Tibial nerve (tissue), 4 donors: ENCODE measurements at regions not wholly inside any gene's neighbourhood (a gene's known extent, or its start where the extent isn't known, plus 50 kb on each side); places are given as distances from the start of the nearest gene placed in this dataset.

Experiments
- DNase-seq, 2 donors: peaks; one replicate each; pipeline ENCODE4 v3.0.0-alpha.2; 2019; ENCODE audit warnings: low spot score in 2 of 2
- H3K27ac ChIP-seq, 4 donors: fragments of 200-600 bp; sonication (generic) in 3 of 4; one replicate each; pipeline ENCODE4 v1.5.1; 2017 to 2019; ENCODE audit warnings: mild to moderate bottlenecking in 1 of 4
- H3K27me3 ChIP-seq, 2 donors: fragments of 200-600 bp; sonication (generic) in 1 of 2; one replicate each; pipeline versions ENCODE4 v1.5.1 to v1.6.0; 2017 to 2019
- H3K36me3 ChIP-seq, 3 donors: fragments of 200-600 bp; sonication (generic); one replicate each; pipeline ENCODE4 v1.5.1; 2018 to 2019
- H3K4me1 ChIP-seq, 4 donors: fragments of 200-600 bp; sonication (generic) in 3 of 4; one replicate each; pipeline ENCODE4 v1.5.1; 2017 to 2019
- H3K4me3 ChIP-seq, 4 donors: fragments of 200-600 bp; sonication (generic) in 3 of 4; one replicate each; pipeline ENCODE4 v1.5.1; 2017 to 2019; ENCODE audit warnings: mild to moderate bottlenecking in 1 of 4, moderate library complexity in 1 of 4
- H3K9me3 ChIP-seq, 4 donors: fragments of 200-600 bp; sonication (generic) in 3 of 4; one replicate each; pipeline ENCODE4 v1.5.1; 2017 to 2019
- CTCF ChIP-seq, 5 experiments: fragments of 200-600 bp in 3 of 5; fragments of 450-650 bp in 2 of 5; sonication (generic) in 3 of 5; IDR thresholded peaks; one replicate each; pipeline ENCODE4 v1.5.1; 2016 to 2019; ENCODE audit warnings: antibody characterized with exemption in 5 of 5, mild to moderate bottlenecking in 3 of 5, moderate library complexity in 2 of 5
- EP300 ChIP-seq, 2 donors: sonication (generic); formaldehyde crosslinking; IDR thresholded peaks; one replicate each; pipeline ENCODE4 v1.6.1; 2017; ENCODE audit warnings: antibody characterized with exemption in 2 of 2, mild to moderate bottlenecking in 1 of 2
- POLR2A ChIP-seq, 2 donors: fragments of 450-650 bp; IDR thresholded peaks; one replicate each; pipeline ENCODE4 v1.6.1; 2017; ENCODE audit warnings: antibody characterized with exemption in 2 of 2, mild to moderate bottlenecking in 2 of 2, moderate library complexity in 2 of 2
- WGBS, 2 donors: methylation state at CpG; one replicate each; pipeline ENCODE4 v1.1.5; 2018; 5-methylcytosine and 5-hydroxymethylcytosine counted together

DNA sequence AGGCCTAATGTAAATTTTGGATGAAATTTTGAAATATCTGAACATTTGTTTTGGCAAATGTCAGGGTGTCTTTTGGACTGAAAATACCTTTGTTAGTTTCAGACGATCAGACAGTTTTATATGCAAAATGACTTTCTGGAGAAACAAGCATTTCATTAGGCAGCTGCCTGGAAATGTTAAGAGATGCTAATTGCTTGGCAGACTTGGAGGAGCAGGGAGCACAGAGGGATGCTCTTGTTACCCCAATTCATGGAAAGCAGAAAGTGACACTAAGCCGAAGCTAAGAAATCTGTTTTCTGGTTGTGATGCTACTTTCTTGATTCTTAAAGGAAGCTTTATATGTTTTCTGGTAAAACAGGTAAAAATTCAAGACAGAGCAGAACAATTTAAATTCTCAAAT is 204.3 kb upstream of the GBE1 start:
- Histone ChIP-seq H3K4me1 (no peaks in the 10 kb centered on the region), H3K4me3 (no peak overlapping the region), H3K9me3 (no peaks in the 10 kb centered on the region), H3K36me3 (no peaks in the 10 kb centered on the region), H3K27ac (no peak overlapping the region), H3K27me3 (no peaks in the 10 kb centered on the region)
- no peak for DNase-seq
- 40 to 51% methylated on average over 2 of the region's 2 CpGs for WGBS, 2 donors
- TF ChIP-seq CTCF (IDR thresholded peaks at IDR 0.05) = no peak
- no peak for TF ChIP-seq POLR2A (IDR thresholded peaks at IDR 0.05)
- TF ChIP-seq EP300 (IDR thresholded peaks at IDR 0.05) = no peak

DNA sequence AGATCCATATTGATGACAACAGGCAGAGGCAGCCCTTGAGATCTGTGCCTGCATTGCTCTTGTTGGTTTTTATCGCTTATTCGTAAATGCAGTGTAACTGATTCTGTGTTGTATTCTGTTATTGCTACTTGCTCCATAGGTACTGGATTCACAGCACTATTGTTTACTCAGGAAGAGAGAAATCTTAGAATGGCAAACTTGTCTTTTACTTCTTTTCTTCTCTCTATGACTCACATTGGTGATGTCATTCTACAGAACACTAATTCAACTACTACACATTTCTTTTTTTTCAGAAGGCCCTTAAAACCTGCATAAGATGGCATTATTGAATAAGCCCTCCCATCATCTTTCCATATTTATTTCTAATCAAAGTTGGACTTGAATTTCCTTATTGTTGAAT is 201.0 kb upstream of the GBE1 start:
- Histone ChIP-seq H3K27me3 (no peaks in the 10 kb centered on the region), H3K4me3 (no peak overlapping the region), H3K4me1 (no peaks in the 10 kb centered on the region), H3K9me3 (no peaks in the 10 kb centered on the region), H3K36me3 (no peaks in the 10 kb centered on the region), H3K27ac (no peak overlapping the region)
- 95 to 98% methylated on average over 2 of the region's 2 CpGs for WGBS, 2 donors
- TF ChIP-seq POLR2A (IDR thresholded peaks at IDR 0.05) (no peak), CTCF (IDR thresholded peaks at IDR 0.05) (no peak), EP300 (IDR thresholded peaks at IDR 0.05) (no peak)
- DNase-seq = no peak

GRCh38 chr3:81958972-81959640 is 197.7 kb upstream of the GBE1 start:
- Histone ChIP-seq H3K27ac (no peak overlapping the region), H3K4me3 (no peak overlapping the region), H3K36me3 (no peaks in the 10 kb centered on the region), H3K27me3 (no peaks in the 10 kb centered on the region), H3K9me3 (no peaks in the 10 kb centered on the region), H3K4me1 (no peaks in the 10 kb centered on the region)
- TF ChIP-seq CTCF (IDR thresholded peaks at IDR 0.05) = no peak
- no peak for DNase-seq
- WGBS, 2 donors = 49 to 53% methylated on average over 2 of the region's 2 CpGs

- Histone ChIP-seq H3K4me3 (no peak overlapping the region), H3K27me3 (no peaks in the 10 kb centered on the region), H3K36me3 (no peaks in the 10 kb centered on the region), H3K4me1 (no peaks in the 10 kb centered on the region), H3K27ac (no peak overlapping the region), H3K9me3 (no peaks in the 10 kb centered on the region)
- DNase-seq = no peak
- TF ChIP-seq EP300 (IDR thresholded peaks at IDR 0.05) (no peak), CTCF (IDR thresholded peaks at IDR 0.05) (no peak), POLR2A (IDR thresholded peaks at IDR 0.05) (no peak)
- 55 to 63% methylated on average over 4 of the region's 4 CpGs for WGBS, 2 donors
Observed at GRCh38 chr3:81955878-81956277, 194.4 kb upstream of the GBE1 start.

DNA sequence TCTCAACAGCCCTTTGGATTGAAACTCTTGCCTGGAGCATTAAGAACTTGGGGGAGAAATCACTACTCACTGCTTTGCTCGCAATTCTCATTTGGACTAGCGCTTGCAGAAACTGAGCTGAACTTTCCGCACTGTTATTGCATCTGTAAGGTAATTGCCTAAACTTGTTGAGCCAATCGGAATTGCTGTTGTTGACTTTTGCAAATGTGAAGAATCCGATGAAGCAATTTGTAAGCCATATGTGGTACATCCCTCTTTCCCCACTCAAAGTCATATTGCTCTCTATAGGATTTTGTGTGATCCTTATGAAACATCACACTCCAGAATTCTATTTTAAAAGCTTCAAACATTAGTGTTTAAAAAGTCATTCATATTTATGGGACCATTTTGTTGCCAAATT is 191.7 kb upstream of the GBE1 start:
- WGBS, 2 donors = 90 to 91% methylated on average over 5 of the region's 5 CpGs
- H3K27me3 ChIP-seq = no peaks in the 10 kb centered on the region
- no peaks in the 10 kb centered on the region for H3K36me3 ChIP-seq
- no peak for DNase-seq
- TF ChIP-seq EP300 (IDR thresholded peaks at IDR 0.05) (no peak), CTCF (IDR thresholded peaks at IDR 0.05) (no peak), POLR2A (IDR thresholded peaks at IDR 0.05) (no peak)
- H3K4me1 ChIP-seq = no peaks in the 10 kb centered on the region
- no peak overlapping the region for H3K27ac ChIP-seq
- H3K4me3 ChIP-seq = no peak overlapping the region
- H3K9me3 ChIP-seq = no peaks in the 10 kb centered on the region
